ENCODE measurements at regions not wholly inside any gene's neighbourhood (a gene's known extent, or its start where the extent isn't known, plus 50 kb on each side); places are given as distances from the start of the nearest gene placed in this dataset.

GRCh38 chr18:47728921-47729320 is 201.5 kb downstream of the SMAD2 start:
- H3K4me2 ChIP-seq, result no peak overlapping the region
- H3K9me3 Mint-ChIP-seq, result no peaks in the 10 kb centered on the region
- H3K4me1 ChIP-seq, result peaks cover 5% of the 10 kb centered on the region
- TF ChIP-seq EZH2phosphoT487 (IDR thresholded peaks at IDR 0.05), result no peak
- no peak for TF ChIP-seq CTCF (IDR thresholded peaks at IDR 0.05)
- TF ChIP-seq EZH2 (IDR thresholded peaks at IDR 0.05), result no peak
- no peak overlapping the region for H3K27ac ChIP-seq
- peaks cover 2% of the 10 kb centered on the region for H3K4me1 Mint-ChIP-seq
- H3K36me3 ChIP-seq, result no peaks in the 10 kb centered on the region
- H3K27me3 Mint-ChIP-seq (ENCODE audit: insufficient read depth, low read depth), result peaks cover 2% of the 10 kb centered on the region
- H3K4me3 Mint-ChIP-seq, result no peak overlapping the region
- H2AFZ ChIP-seq (replicated peaks), result peak overlapping the region; percentile 57
- H4K20me1 ChIP-seq (ENCODE audit: low read depth), result no peaks in the 10 kb centered on the region
- no peak overlapping the region for H3K4me3 ChIP-seq
- H3F3A ChIP-seq (ENCODE audit: low read depth), result no peaks in the 10 kb centered on the region
- H3K27ac Mint-ChIP-seq, result no peak overlapping the region
- no peaks in the 10 kb centered on the region for H3K79me2 ChIP-seq (ENCODE audit: low read depth)
- no peak overlapping the region for H3K9ac ChIP-seq
- peak; percentile 26 for DNase-seq (ENCODE audit: low spot score)
- H3K9me3 ChIP-seq (ENCODE audit: low read depth), result no peaks in the 10 kb centered on the region
- no peaks in the 10 kb centered on the region for H3K36me3 Mint-ChIP-seq
- H3K27me3 ChIP-seq, result no peaks in the 10 kb centered on the region

GRCh38 chr18:47727409-47727808 is 203.1 kb downstream of the SMAD2 start:
- Mint-ChIP-seq H3K9me3 (no peaks in the 10 kb centered on the region), H3K27me3 (ENCODE audit: insufficient read depth, low read depth) (no peaks in the 10 kb centered on the region), H3K4me3 (no peak overlapping the region), H3K4me1 (peaks cover 2% of the 10 kb centered on the region), H3K36me3 (no peaks in the 10 kb centered on the region), H3K27ac (no peak overlapping the region)
- H3K9me3 ChIP-seq (ENCODE audit: low read depth), result no peaks in the 10 kb centered on the region
- TF ChIP-seq CTCF (IDR thresholded peaks at IDR 0.05), result no peak
- TF ChIP-seq EZH2 (IDR thresholded peaks at IDR 0.05), result no peak
- no peak for TF ChIP-seq EZH2phosphoT487 (IDR thresholded peaks at IDR 0.05)
- no peaks in the 10 kb centered on the region for H4K20me1 ChIP-seq (ENCODE audit: low read depth)
- H3K9ac ChIP-seq, result no peak overlapping the region
- H3K79me2 ChIP-seq (ENCODE audit: low read depth), result no peaks in the 10 kb centered on the region
- H3K27ac ChIP-seq, result no peak overlapping the region
- H3K36me3 ChIP-seq, result no peaks in the 10 kb centered on the region
- DNase-seq (ENCODE audit: low spot score), result no peak
- no peaks in the 10 kb centered on the region for H3F3A ChIP-seq (ENCODE audit: low read depth)
- H3K4me3 ChIP-seq, result no peak overlapping the region
- H2AFZ ChIP-seq (replicated peaks), result no peak overlapping the region
- H3K27me3 ChIP-seq, result no peaks in the 10 kb centered on the region
- peaks cover 5% of the 10 kb centered on the region for H3K4me1 ChIP-seq
- H3K4me2 ChIP-seq, result no peak overlapping the region

GRCh38 chr18:47726550-47726949 is 203.9 kb downstream of the SMAD2 start:
- no peaks in the 10 kb centered on the region for H3F3A ChIP-seq (ENCODE audit: low read depth)
- no peaks in the 10 kb centered on the region for H3K36me3 ChIP-seq
- H3K27me3 ChIP-seq, result no peaks in the 10 kb centered on the region
- TF ChIP-seq EZH2phosphoT487 (IDR thresholded peaks at IDR 0.05) (no peak), EZH2 (IDR thresholded peaks at IDR 0.05) (no peak), CTCF (IDR thresholded peaks at IDR 0.05) (no peak)
- no peak overlapping the region for H3K9ac ChIP-seq
- H3K27ac ChIP-seq, result no peak overlapping the region
- Mint-ChIP-seq H3K27ac (no peak overlapping the region), H3K27me3 (ENCODE audit: insufficient read depth, low read depth) (peaks cover 3% of the 10 kb centered on the region), H3K4me3 (no peak overlapping the region), H3K9me3 (no peaks in the 10 kb centered on the region), H3K4me1 (peaks cover 2% of the 10 kb centered on the region), H3K36me3 (no peaks in the 10 kb centered on the region)
- DNase-seq (ENCODE audit: low spot score), result peak; percentile 24
- peaks cover 5% of the 10 kb centered on the region for H3K4me1 ChIP-seq
- no peaks in the 10 kb centered on the region for H3K9me3 ChIP-seq (ENCODE audit: low read depth)
- no peaks in the 10 kb centered on the region for H3K79me2 ChIP-seq (ENCODE audit: low read depth)
- no peaks in the 10 kb centered on the region for H4K20me1 ChIP-seq (ENCODE audit: low read depth)
- no peak overlapping the region for H3K4me3 ChIP-seq
- H2AFZ ChIP-seq (replicated peaks), result no peak overlapping the region
- H3K4me2 ChIP-seq, result no peak overlapping the region
